ENCODE measurements at regions not wholly inside any gene's neighbourhood (a gene's known extent, or its start where the extent isn't known, plus 50 kb on each side); places are given as distances from the start of the nearest gene placed in this dataset.
"Not testable (repeated sequence)": the region's sequence is repeated elsewhere in the genome, so short reads cannot be mapped to it uniquely, and the experiment has no call there.

DNA sequence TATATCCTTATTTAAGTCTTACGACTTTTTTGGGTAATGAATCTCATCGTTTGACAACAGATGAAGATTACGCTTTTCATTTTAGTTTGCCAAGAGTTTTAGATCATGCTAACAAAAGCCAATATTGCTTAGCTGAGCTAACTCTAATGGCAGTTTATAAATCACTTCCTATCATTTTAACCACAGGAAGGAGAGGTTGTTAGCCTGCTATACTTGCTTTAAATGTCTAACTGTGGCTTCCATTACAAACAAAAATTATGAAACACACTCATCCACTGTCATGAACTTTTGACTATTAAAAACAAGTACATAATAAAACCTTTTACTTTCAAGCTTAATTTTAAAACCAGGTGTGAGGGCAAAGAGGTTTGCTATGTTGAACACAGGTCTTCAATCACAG lies 53.7 kb upstream of the ANKH start:
- POLR2A ChIA-PET: no interaction called here
- dilution Hi-C loops (cut with MboI; ENCODE audit: extremely low pct_ligation_motif_present, low sequenced_read_pairs): no loop called here
- H4K20me1 ChIP-seq (replicated peaks; ENCODE audit: control insufficient read depth, extremely low read depth, insufficient read depth, low read length): no peaks in the 10 kb centered on the region
- DNase-seq (ENCODE audit: low read depth, low spot score) (no peak), FAIRE-seq (peak; percentile 74)
- no peaks in the 10 kb centered on the region for H3K79me2 ChIP-seq (ENCODE audit: control insufficient read depth, insufficient read depth, low read length)
- peak overlapping the region; percentile 1 for H3K4me2 ChIP-seq (ENCODE audit: insufficient read depth, low read length)
- CTCF ChIA-PET: interaction anchor here (0.8 to 1.4 kb wide), 4 partner anchors 89 to 199 kb away, joined by 3 to 6 read pairs (median 3); no protein-coding TSS in a partner anchor
- BruUV-seq (replicated peaks): no TSS peak
- no peak overlapping the region for H3K4me3 ChIP-seq (replicated peaks in 1 of 3; ENCODE audit: insufficient read depth in 1 of 3, low read depth in 1 of 3, low read length in 3 of 3)
- no peak overlapping the region for H2AFZ ChIP-seq (ENCODE audit: low read depth, low read length)
- H3K27ac ChIP-seq (ENCODE audit: insufficient read depth, low read depth, low read length): peak overlapping the region; percentile 4
- H3K9ac ChIP-seq (replicated peaks; ENCODE audit: extremely low read depth, insufficient read depth, low read length): no peak overlapping the region
- intact Hi-C loops (cut with micrococcal nuclease): no loop called here
- H3K36me3 ChIP-seq (ENCODE audit: control insufficient read depth in 2 of 2, extremely low read depth in 1 of 2, insufficient read depth in 2 of 2, low read length in 2 of 2): no peaks in the 10 kb centered on the region
- no peaks in the 10 kb centered on the region for H3K9me1 ChIP-seq (replicated peaks; ENCODE audit: control insufficient read depth, extremely low read depth, insufficient read depth, low read length)
- peaks cover 8% of the 10 kb centered on the region for H3K4me1 ChIP-seq (ENCODE audit: control insufficient read depth, extremely low read depth, insufficient read depth, low read length)
- H3K27me3 ChIP-seq (ENCODE audit: control insufficient read depth in 2 of 2, insufficient read depth in 2 of 2, low read length in 2 of 2): no peaks in the 10 kb centered on the region
- no peaks in the 10 kb centered on the region for H3K9me3 ChIP-seq (replicated peaks; ENCODE audit: control insufficient read depth, insufficient read depth, low read length)
- TF ChIP-seq, protein P1, sequence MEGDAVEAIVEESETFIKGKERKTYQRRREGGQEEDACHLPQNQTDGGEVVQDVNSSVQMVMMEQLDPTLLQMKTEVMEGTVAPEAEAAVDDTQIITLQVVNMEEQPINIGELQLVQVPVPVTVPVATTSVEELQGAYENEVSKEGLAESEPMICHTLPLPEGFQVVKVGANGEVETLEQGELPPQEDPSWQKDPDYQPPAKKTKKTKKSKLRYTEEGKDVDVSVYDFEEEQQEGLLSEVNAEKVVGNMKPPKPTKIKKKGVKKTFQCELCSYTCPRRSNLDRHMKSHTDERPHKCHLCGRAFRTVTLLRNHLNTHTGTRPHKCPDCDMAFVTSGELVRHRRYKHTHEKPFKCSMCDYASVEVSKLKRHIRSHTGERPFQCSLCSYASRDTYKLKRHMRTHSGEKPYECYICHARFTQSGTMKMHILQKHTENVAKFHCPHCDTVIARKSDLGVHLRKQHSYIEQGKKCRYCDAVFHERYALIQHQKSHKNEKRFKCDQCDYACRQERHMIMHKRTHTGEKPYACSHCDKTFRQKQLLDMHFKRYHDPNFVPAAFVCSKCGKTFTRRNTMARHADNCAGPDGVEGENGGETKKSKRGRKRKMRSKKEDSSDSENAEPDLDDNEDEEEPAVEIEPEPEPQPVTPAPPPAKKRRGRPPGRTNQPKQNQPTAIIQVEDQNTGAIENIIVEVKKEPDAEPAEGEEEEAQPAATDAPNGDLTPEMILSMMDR (IDR thresholded peaks at IDR 0.05; ENCODE audit: extremely low read depth in 1 of 2, insufficient read depth in 1 of 2, low read depth in 1 of 2, low read length in 2 of 2): no peak
- no peak for TF ChIP-seq JUN (IDR thresholded peaks at IDR 0.05; ENCODE audit: borderline replicate concordance, insufficient read depth, insufficient read length, low read depth)
- TF ChIP-seq POLR2A (IDR thresholded peaks at IDR 0.05; ENCODE audit: low read depth, low read length): no peak
- TF ChIP-seq POLR2AphosphoS5 (IDR thresholded peaks at IDR 0.05; ENCODE audit: insufficient read depth, low read depth, low read length): no peak
- no peak for TF ChIP-seq EZH2 (IDR thresholded peaks at IDR 0.05; ENCODE audit: borderline replicate concordance, low read depth, low read length, severe bottlenecking)

DNA sequence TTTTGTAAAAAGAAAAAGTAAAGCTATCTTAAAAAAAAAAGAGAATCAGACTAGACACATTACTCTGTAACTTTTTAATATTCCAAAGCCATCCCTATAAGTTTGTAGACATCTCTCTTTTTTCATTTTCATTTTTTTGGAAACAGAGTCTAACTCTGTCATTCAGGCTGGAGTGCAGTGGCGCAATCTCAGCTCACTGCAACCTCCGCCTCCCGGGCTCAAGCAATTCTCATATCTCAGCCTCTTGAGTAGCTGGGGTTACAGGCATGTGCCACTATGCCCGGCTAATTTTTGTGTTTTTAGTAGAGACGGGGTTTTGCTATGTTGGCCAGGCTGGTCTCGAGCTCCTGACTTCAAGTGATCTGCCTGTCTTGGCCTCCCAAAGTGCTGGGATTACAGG lies 51.4 kb upstream of the ANKH start:
- CTCF ChIA-PET; DNase-seq (ENCODE audit: low read depth, low spot score); dilution Hi-C loops (cut with MboI; ENCODE audit: extremely low pct_ligation_motif_present, low sequenced_read_pairs); POLR2A ChIA-PET; H3K4me2 ChIP-seq (ENCODE audit: insufficient read depth, low read length); H3K36me3 ChIP-seq (ENCODE audit: control insufficient read depth in 2 of 2, extremely low read depth in 1 of 2, insufficient read depth in 2 of 2, low read length in 2 of 2); H3K79me2 ChIP-seq (ENCODE audit: control insufficient read depth, insufficient read depth, low read length); H3K9me1 ChIP-seq (replicated peaks; ENCODE audit: control insufficient read depth, extremely low read depth, insufficient read depth, low read length); H3K4me1 ChIP-seq (ENCODE audit: control insufficient read depth, extremely low read depth, insufficient read depth, low read length); FAIRE-seq; H3K27ac ChIP-seq (ENCODE audit: insufficient read depth, low read depth, low read length); H4K20me1 ChIP-seq (replicated peaks; ENCODE audit: control insufficient read depth, extremely low read depth, insufficient read depth, low read length); H3K9ac ChIP-seq (replicated peaks; ENCODE audit: extremely low read depth, insufficient read depth, low read length); BruUV-seq (replicated peaks); H3K9me3 ChIP-seq (replicated peaks; ENCODE audit: control insufficient read depth, insufficient read depth, low read length); intact Hi-C loops (cut with micrococcal nuclease); H3K4me3 ChIP-seq (replicated peaks in 1 of 3; ENCODE audit: insufficient read depth in 1 of 3, low read depth in 1 of 3, low read length in 3 of 3); H2AFZ ChIP-seq (ENCODE audit: low read depth, low read length); H3K27me3 ChIP-seq (ENCODE audit: control insufficient read depth in 2 of 2, insufficient read depth in 2 of 2, low read length in 2 of 2): not testable (repeated sequence)

All from endothelial cell of umbilical vein (primary cell).